WTC11 (cell line): ENCODE measurements at regions not wholly inside any gene's neighbourhood (a gene's known extent, or its start where the extent isn't known, plus 50 kb on each side); places are given as distances from the start of the nearest gene placed in this dataset.
"Not testable (repeated sequence)": the region's sequence is repeated elsewhere in the genome, so short reads cannot be mapped to it uniquely, and the experiment has no call there.

Source experiments
- ATAC-seq: fragments of 200-7000 bp; cut with Tn5 transposase; 2 replicates; pipeline ENCODE4 v1.10.0; 2021; ENCODE audit warnings: mild to moderate bottlenecking, moderate library complexity
- CTCF ChIA-PET: fragments of 300-600 bp; sonication (Branson Sonifier 250); formaldehyde crosslinking; loops from one replicate; lab custom pipeline; 2021; ENCODE audit warnings: antibody characterized with exemption; lab: Charles Lee
- POLR2A ChIA-PET: fragments of 350-600 bp; sonication (Branson Sonifier 250); formaldehyde crosslinking; loops from one replicate; lab custom pipeline; 2021; ENCODE audit warnings: antibody characterized with exemption; lab: Charles Lee
- DNase-seq: peaks from one replicate; pipeline ENCODE4 v3.0.0; 2021; ENCODE audit warnings: low spot score
- H3K27ac Mint-ChIP-seq: 2 replicates; pipeline ENCODE4 v1.8.0; 2021; ENCODE audit warnings: mixed read lengths
- H3K27me3 Mint-ChIP-seq: 2 replicates; pipeline ENCODE4 v1.8.0; 2021; ENCODE audit warnings: low read depth, mild to moderate bottlenecking, moderate library complexity, mixed read lengths
- H3K36me3 Mint-ChIP-seq: 2 replicates; pipeline ENCODE4 v1.8.0; 2021; ENCODE audit warnings: mixed read lengths
- H3K4me1 Mint-ChIP-seq: 2 replicates; pipeline ENCODE4 v1.8.0; 2022; ENCODE audit warnings: mixed read lengths
- H3K4me3 Mint-ChIP-seq: 2 replicates; pipeline ENCODE4 v1.8.0; 2021; ENCODE audit warnings: mild to moderate bottlenecking, moderate library complexity, mixed read lengths
- H3K9me3 Mint-ChIP-seq: 2 replicates; pipeline ENCODE4 v1.8.0; 2021; ENCODE audit warnings: mixed read lengths
- AFF4 ChIP-seq: sonication (generic); formaldehyde crosslinking; IDR thresholded peaks from 2 replicates; pipeline ENCODE4 v1.8.1; 2023; ENCODE audit warnings: mild to moderate bottlenecking, missing genetic modification reagents, borderline replicate concordance
- AR ChIP-seq: fragments of 250-450 bp; sonication (Bioruptor Pico); IDR thresholded peaks from 2 replicates; pipeline ENCODE4 v1.9.0; 2021; ENCODE audit warnings: mild to moderate bottlenecking
- CBFB ChIP-seq: sonication (generic); formaldehyde crosslinking; IDR thresholded peaks from 2 replicates; pipeline ENCODE4 v1.8.1; 2022; ENCODE audit warnings: mild to moderate bottlenecking, low read depth, missing genetic modification reagents
- E2F1 ChIP-seq: sonication (generic); formaldehyde crosslinking; IDR thresholded peaks from 2 replicates; pipeline ENCODE4 v1.8.0; 2022; ENCODE audit warnings: mild to moderate bottlenecking, missing genetic modification reagents
- ELF4 ChIP-seq: sonication (generic); formaldehyde crosslinking; IDR thresholded peaks from 2 replicates; pipeline ENCODE4 v1.8.1; 2022; ENCODE audit warnings: low read depth, mild to moderate bottlenecking, moderate library complexity, missing genetic modification reagents
- HMGA2 ChIP-seq: fragments of 250-450 bp; sonication (Bioruptor Pico); IDR thresholded peaks from 2 replicates; pipeline ENCODE4 v1.4.0; 2021; ENCODE audit warnings: mild to moderate bottlenecking, moderate library complexity
- IRF2 ChIP-seq: sonication (generic); formaldehyde crosslinking; IDR thresholded peaks from 2 replicates; pipeline ENCODE4 v1.8.0; 2022; ENCODE audit warnings: low read depth, missing genetic modification reagents, borderline replicate concordance
- NFATC4 ChIP-seq: fragments of 250-450 bp; sonication (Bioruptor Pico); IDR thresholded peaks from 2 replicates; pipeline ENCODE4 v1.9.0; 2021; ENCODE audit warnings: mild to moderate bottlenecking
- NFYB ChIP-seq: sonication (generic); formaldehyde crosslinking; conservative IDR thresholded peaks from 2 replicates; pipeline ENCODE4 v1.8.0; 2022; ENCODE audit warnings: low read depth, missing genetic modification reagents
- PRDM15 ChIP-seq: sonication (generic); formaldehyde crosslinking; IDR thresholded peaks from 2 replicates; pipeline ENCODE4 v1.8.0; 2022; ENCODE audit warnings: missing genetic modification reagents
- RELA ChIP-seq: sonication (generic); formaldehyde crosslinking; IDR thresholded peaks from 2 replicates; pipeline ENCODE4 v1.8.1; 2022; ENCODE audit warnings: missing genetic modification reagents, mild to moderate bottlenecking, borderline replicate concordance
- SP1 ChIP-seq: sonication (generic); formaldehyde crosslinking; conservative IDR thresholded peaks from 2 replicates; pipeline ENCODE4 v1.8.1; 2022; ENCODE audit warnings: missing genetic modification reagents
- STAT6 ChIP-seq: sonication (generic); formaldehyde crosslinking; conservative IDR thresholded peaks from 2 replicates; pipeline ENCODE4 v1.8.1; 2023; ENCODE audit warnings: mild to moderate bottlenecking, low read depth, missing genetic modification reagents, moderate library complexity
- ZNF416 ChIP-seq: fragments of 250-450 bp; sonication (Bioruptor Pico); IDR thresholded peaks from 2 replicates; pipeline ENCODE4 v1.9.0; 2021; ENCODE audit warnings: mild to moderate bottlenecking, inconsistent platforms

- H3K4me3 Mint-ChIP-seq, CTCF ChIA-PET, DNase-seq, H3K9me3 Mint-ChIP-seq, H3K36me3 Mint-ChIP-seq, H3K27ac Mint-ChIP-seq, H3K27me3 Mint-ChIP-seq, ATAC-seq, H3K4me1 Mint-ChIP-seq, POLR2A ChIA-PET: not testable (repeated sequence)
- peak; percentile 24; the same call in 1 of the 2 replicates for TF ChIP-seq HMGA2 (CRISPR knock-in tag)
Measured at GRCh38 chr11:98538358-98538757, 482.4 kb upstream of the CNTN5 start.

- ChIA-PET CTCF (no interaction called here), POLR2A (no interaction called here)
- Mint-ChIP-seq H3K4me1 (peaks cover 12% of the 10 kb centered on the region), H3K4me3 (no peak overlapping the region), H3K27ac (no peak overlapping the region), H3K36me3 (peaks cover 14% of the 10 kb centered on the region), H3K9me3 (peaks cover 24% of the 10 kb centered on the region), H3K27me3 (no peaks in the 10 kb centered on the region)
- peak; percentile 67 for ATAC-seq
- no peak for TF ChIP-seq ELF4 (CRISPR knock-in tag)
- DNase-seq, result no peak
Measured at GRCh38 chr11:98545544-98546175, 475.1 kb upstream of the CNTN5 start.

- DNase-seq, result no peak
- H3K36me3 Mint-ChIP-seq, result peaks cover 14% of the 10 kb centered on the region
- TF ChIP-seq ZNF416, result no peak
- TF ChIP-seq AFF4 (CRISPR knock-in tag), result no peak
- no peak for TF ChIP-seq RELA (CRISPR knock-in tag)
- no peak for TF ChIP-seq NFATC4 (CRISPR knock-in tag)
- no peak for TF ChIP-seq SP1 (CRISPR knock-in tag)
- no peak for TF ChIP-seq CBFB
- TF ChIP-seq PRDM15 (CRISPR knock-in tag), result no peak
- no peak for TF ChIP-seq E2F1 (CRISPR knock-in tag)
- no peak for TF ChIP-seq NFYB (CRISPR knock-in tag)
- no peak for TF ChIP-seq STAT6 (CRISPR knock-in tag)
- no peak for TF ChIP-seq IRF2 (CRISPR knock-in tag)
- TF ChIP-seq AR (CRISPR knock-in tag), result no peak
- TF ChIP-seq, all 79 proteins: peak for 0
- Mint-ChIP-seq H3K4me3 (no peak overlapping the region), H3K4me1 (peaks cover 12% of the 10 kb centered on the region), H3K27me3 (no peaks in the 10 kb centered on the region), H3K27ac (no peak overlapping the region; the same call in 1 of the 2 replicates), H3K9me3 (peaks cover 26% of the 10 kb centered on the region)
- no peak for ATAC-seq
- POLR2A ChIA-PET, result no interaction called here
- CTCF ChIA-PET, result no interaction called here
Measured at GRCh38 chr11:98549571-98549970, 471.2 kb upstream of the CNTN5 start.
